BLaER1 treated with 17β-estradiol and CSF1 and Interleukin-3, amounts not matched to agents 10 nM and 100 nM (cell line): ENCODE measurements at regions not wholly inside any gene's neighbourhood (a gene's known extent, or its start where the extent isn't known, plus 50 kb on each side); places are given as distances from the start of the nearest gene placed in this dataset.

Experiments used
- H3K27ac ChIP-seq, 11 experiments: shearing (Covaris generic); formaldehyde crosslinking; 2 replicates each; pipeline ENCODE4 v1.8.1; 2022
- H3K27me3 ChIP-seq, 11 experiments: shearing (Covaris generic); formaldehyde crosslinking; 2 replicates each; pipeline ENCODE4 v1.8.1; 2022
- H3K36me3 ChIP-seq, 11 experiments: shearing (Covaris generic); formaldehyde crosslinking; 2 replicates each; pipeline ENCODE4 v1.8.1; 2022
- H3K4me1 ChIP-seq, 10 experiments: shearing (Covaris generic); formaldehyde crosslinking; 2 replicates each; pipeline ENCODE4 v1.8.1; 2022
- H3K4me2 ChIP-seq, 11 experiments: shearing (Covaris generic); formaldehyde crosslinking; 2 replicates each; pipeline ENCODE4 v1.8.1; 2022
- H3K4me3 ChIP-seq, 10 experiments: shearing (Covaris generic); formaldehyde crosslinking; 2 replicates each; pipeline ENCODE4 v1.8.1; 2022
- H3K9ac ChIP-seq, 11 experiments: shearing (Covaris generic); formaldehyde crosslinking; 2 replicates each; pipeline ENCODE4 v1.8.1; 2022
- H3K9me3 ChIP-seq, 11 experiments: shearing (Covaris generic); formaldehyde crosslinking; replicated peaks in 1 of 11; 2 replicates each; pipeline ENCODE4 v1.8.1; 2022
- H4K20me1 ChIP-seq, 11 experiments: shearing (Covaris generic); formaldehyde crosslinking; 2 replicates each; pipeline ENCODE4 v1.8.1; 2022
- Cebpa-rat ChIP-seq, 11 experiments: shearing (Covaris generic); IDR thresholded peaks; 2 replicates each; pipeline ENCODE4 v1.8.1; 2022

GRCh38 chr17:33375783-33376182, 82.7 kb upstream of the ASIC2 start:
- no peak overlapping the region for H3K9ac ChIP-seq
- H3K4me2 ChIP-seq, result peak overlapping the region in 1 of 11 experiments; percentile 18; a peak in 1 of 22 replicates
- no peaks in the 10 kb centered on the region for H3K9me3 ChIP-seq
- H3K36me3 ChIP-seq, result no peaks in the 10 kb centered on the region
- no peak overlapping the region for H3K27ac ChIP-seq
- no peak overlapping the region for H3K4me3 ChIP-seq
- no peaks in the 10 kb centered on the region for H4K20me1 ChIP-seq
- H3K4me1 ChIP-seq, result peaks cover 15 to 35% (median 30%) of the 10 kb centered on the region in 10 experiments
- TF ChIP-seq Cebpa-rat (IDR thresholded peaks at IDR 0.05), result no peak
- H3K27me3 ChIP-seq, result no peaks in the 10 kb centered on the region

DNA sequence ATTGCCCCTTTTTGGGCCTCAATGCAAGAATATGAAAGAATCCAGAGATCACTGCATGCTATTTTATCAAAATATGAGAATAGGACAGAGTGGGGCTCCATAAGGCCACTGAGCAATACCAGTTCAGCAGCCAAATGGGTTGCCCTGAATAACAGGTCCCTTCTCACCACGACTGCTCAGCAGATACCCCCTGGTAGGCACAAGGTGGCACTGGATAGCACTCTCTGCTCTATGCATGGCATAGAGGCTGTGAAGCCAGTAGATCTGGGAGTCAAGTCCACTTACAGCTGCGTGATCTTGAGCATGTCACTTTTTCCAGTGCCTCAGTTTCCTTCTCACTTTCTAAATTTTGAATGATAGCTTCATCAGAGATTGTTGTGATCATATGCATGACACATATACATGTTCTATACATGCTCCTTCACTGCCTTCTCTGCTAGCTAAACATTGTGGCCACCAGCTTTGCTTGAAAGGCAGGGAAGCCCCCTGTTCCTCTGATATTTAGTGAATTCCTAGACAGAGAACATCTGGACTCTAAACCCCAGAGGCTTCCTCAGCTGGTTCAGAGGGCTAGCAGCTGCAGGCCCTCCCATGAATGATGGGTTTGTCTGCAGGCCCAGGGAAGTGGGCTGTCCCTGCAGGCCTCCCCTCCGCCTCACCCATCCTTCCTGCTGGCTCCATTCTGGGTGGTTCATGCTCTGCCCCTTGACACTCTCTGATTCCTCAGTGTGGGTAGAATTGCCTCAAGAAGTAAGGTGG, 84.9 kb upstream of the ASIC2 start:
- Histone ChIP-seq H3K27ac (no peak overlapping the region), H4K20me1 (no peaks in the 10 kb centered on the region), H3K9ac (no peak overlapping the region; a peak in 1 of 22 replicates), H3K4me2 (peak overlapping the region in 8 of 11 experiments; percentile 3 to 43 (median 34); a peak in 10 of 22 replicates), H3K4me1 (peaks cover 0 to 17% (median 10%) of the 10 kb centered on the region in 10 experiments; a peak in 15 of 20 replicates), H3K9me3 (no peaks in the 10 kb centered on the region), H3K27me3 (no peaks in the 10 kb centered on the region), H3K4me3 (no peak overlapping the region), H3K36me3 (no peaks in the 10 kb centered on the region)
- TF ChIP-seq Cebpa-rat (IDR thresholded peaks at IDR 0.05), result no peak

- no peaks in the 10 kb centered on the region for H4K20me1 ChIP-seq
- no peaks in the 10 kb centered on the region for H3K9me3 ChIP-seq
- no peak overlapping the region for H3K27ac ChIP-seq
- no peak overlapping the region for H3K4me3 ChIP-seq
- H3K9ac ChIP-seq, result no peak overlapping the region
- no peak overlapping the region for H3K4me2 ChIP-seq
- no peak for TF ChIP-seq Cebpa-rat (IDR thresholded peaks at IDR 0.05)
- no peaks in the 10 kb centered on the region for H3K27me3 ChIP-seq
- no peaks in the 10 kb centered on the region for H3K36me3 ChIP-seq
- H3K4me1 ChIP-seq, result peaks cover 0 to 12% (median 6%) of the 10 kb centered on the region in 10 experiments; a peak in 11 of 20 replicates
These were observed 88.1 kb upstream of the ASIC2 start for GRCh38 chr17:33381201-33381600.

- H3K36me3 ChIP-seq, result no peaks in the 10 kb centered on the region
- no peak for TF ChIP-seq Cebpa-rat (IDR thresholded peaks at IDR 0.05)
These were observed 90.5 kb upstream of the ASIC2 start for GRCh38 chr17:33383488-33384023.

DNA sequence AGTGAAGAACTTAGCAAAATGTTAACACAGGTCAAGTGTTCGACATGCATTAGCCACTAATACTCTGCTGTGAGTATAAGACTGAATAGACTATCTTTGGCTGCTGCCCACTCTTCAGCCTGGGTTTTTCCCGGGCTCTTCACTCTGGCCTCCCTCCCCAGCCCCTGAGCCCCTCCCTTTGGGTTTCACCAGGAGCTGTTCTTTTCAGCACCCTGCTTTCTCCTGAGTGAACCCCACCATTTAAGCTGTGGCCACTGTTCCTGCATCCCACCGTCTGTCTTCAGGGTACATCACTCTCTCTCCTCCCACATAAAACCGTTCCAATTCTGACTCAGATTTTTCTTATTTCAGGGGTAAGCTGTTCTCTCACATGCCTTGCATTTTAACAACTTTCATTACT, 92.0 kb upstream of the ASIC2 start:
- Histone ChIP-seq H3K27me3 (no peaks in the 10 kb centered on the region), H3K9me3 (no peaks in the 10 kb centered on the region), H3K4me1 (no peaks in the 10 kb centered on the region), H3K4me2 (no peak overlapping the region), H3K4me3 (no peak overlapping the region), H4K20me1 (no peaks in the 10 kb centered on the region), H3K9ac (no peak overlapping the region), H3K36me3 (no peaks in the 10 kb centered on the region), H3K27ac (no peak overlapping the region)
- TF ChIP-seq Cebpa-rat (IDR thresholded peaks at IDR 0.05), result no peak

More at GRCh38 chr17:33383488-33384023, 90.5 kb upstream of the ASIC2 start:
- Histone ChIP-seq H3K4me2 (no peak overlapping the region), H3K27me3 (no peaks in the 10 kb centered on the region), H3K4me3 (no peak overlapping the region), H3K4me1 (peaks cover 0 to 3% (median 0%) of the 10 kb centered on the region in 10 experiments; a peak in 9 of 20 replicates), H4K20me1 (no peaks in the 10 kb centered on the region), H3K27ac (no peak overlapping the region), H3K9ac (no peak overlapping the region), H3K9me3 (no peaks in the 10 kb centered on the region)

GRCh38 chr17:33385713-33386112, 92.6 kb upstream of the ASIC2 start:
- Histone ChIP-seq H3K27ac (no peak overlapping the region), H3K27me3 (no peaks in the 10 kb centered on the region), H3K9ac (no peak overlapping the region), H3K9me3 (no peaks in the 10 kb centered on the region), H4K20me1 (no peaks in the 10 kb centered on the region), H3K36me3 (no peaks in the 10 kb centered on the region), H3K4me2 (no peak overlapping the region), H3K4me1 (no peaks in the 10 kb centered on the region), H3K4me3 (no peak overlapping the region)
- TF ChIP-seq Cebpa-rat (IDR thresholded peaks at IDR 0.05), result no peak

GRCh38 chr17:33387406-33387805, 94.3 kb upstream of the ASIC2 start:
- no peaks in the 10 kb centered on the region for H3K36me3 ChIP-seq
- no peak overlapping the region for H3K4me2 ChIP-seq
- no peak overlapping the region for H3K27ac ChIP-seq
- no peaks in the 10 kb centered on the region for H3K4me1 ChIP-seq
- H4K20me1 ChIP-seq, result no peaks in the 10 kb centered on the region
- H3K9ac ChIP-seq, result no peak overlapping the region
- no peak overlapping the region for H3K4me3 ChIP-seq
- no peak for TF ChIP-seq Cebpa-rat (IDR thresholded peaks at IDR 0.05)
- no peaks in the 10 kb centered on the region for H3K9me3 ChIP-seq
- no peaks in the 10 kb centered on the region for H3K27me3 ChIP-seq

GRCh38 chr17:33389504-33390135, 96.5 kb upstream of the ASIC2 start:
- H3K9ac ChIP-seq, result no peak overlapping the region
- H3K36me3 ChIP-seq, result no peaks in the 10 kb centered on the region
- H3K27me3 ChIP-seq, result no peaks in the 10 kb centered on the region
- H3K9me3 ChIP-seq, result no peaks in the 10 kb centered on the region
- H3K4me2 ChIP-seq, result no peak overlapping the region
- H3K27ac ChIP-seq, result no peak overlapping the region
- H3K4me3 ChIP-seq, result no peak overlapping the region
- no peaks in the 10 kb centered on the region for H3K4me1 ChIP-seq
- TF ChIP-seq Cebpa-rat (IDR thresholded peaks at IDR 0.05), result no peak
- no peaks in the 10 kb centered on the region for H4K20me1 ChIP-seq

GRCh38 chr17:33390479-33391176, 97.5 kb upstream of the ASIC2 start:
- no peak overlapping the region for H3K27ac ChIP-seq

More at GRCh38 chr17:33390479-33391176, 97.5 kb upstream of the ASIC2 start:
- H3K4me3 ChIP-seq, result no peak overlapping the region
- no peaks in the 10 kb centered on the region for H3K36me3 ChIP-seq
- H3K9me3 ChIP-seq, result no peaks in the 10 kb centered on the region
- H3K4me1 ChIP-seq, result no peaks in the 10 kb centered on the region
- H3K27me3 ChIP-seq, result no peaks in the 10 kb centered on the region
- no peak overlapping the region for H3K4me2 ChIP-seq
- TF ChIP-seq Cebpa-rat (IDR thresholded peaks at IDR 0.05), result no peak
- H4K20me1 ChIP-seq, result no peaks in the 10 kb centered on the region
- H3K9ac ChIP-seq, result no peak overlapping the region
